HUES6 (cell line): ENCODE measurements at regions not wholly inside any gene's neighbourhood (a gene's known extent, or its start where the extent isn't known, plus 50 kb on each side); places are given as distances from the start of the nearest gene placed in this dataset.
"Not testable (repeated sequence)": the region's sequence is repeated elsewhere in the genome, so short reads cannot be mapped to it uniquely, and the experiment has no call there.

Experiments
- H3K27ac ChIP-seq: 2 replicates; pipeline ENCODE4 v1.7.0; 2013; ENCODE audit warnings: low read depth, mild to moderate bottlenecking, low read length, inconsistent platforms
- H3K27me3 ChIP-seq: 2 replicates; pipeline ENCODE4 v1.6.1; 2013; ENCODE audit warnings: low read length; ENCODE audit not compliant: control insufficient read depth, insufficient read depth
- H3K36me3 ChIP-seq: 2 replicates; pipeline ENCODE4 v1.6.1; 2013; ENCODE audit warnings: low read length; ENCODE audit not compliant: control insufficient read depth, insufficient read depth
- H3K4me1 ChIP-seq: 2 replicates; pipeline ENCODE4 v1.6.1; 2013; ENCODE audit warnings: low read length; ENCODE audit not compliant: control insufficient read depth, insufficient read depth
- H3K4me3 ChIP-seq: 2 replicates; pipeline ENCODE4 v1.5.1; 2013; ENCODE audit warnings: low read depth, low read length
- H3K9ac ChIP-seq: one replicate; pipeline ENCODE4 v1.6.1; 2013; ENCODE audit warnings: mild to moderate bottlenecking, low read length
- H3K9me3 ChIP-seq: 2 replicates; pipeline ENCODE4 v1.6.1; 2013; ENCODE audit warnings: low read depth, low read length; ENCODE audit not compliant: control insufficient read depth, insufficient read depth

- Histone ChIP-seq H3K27me3 (no peaks in the 10 kb centered on the region), H3K27ac (no peak overlapping the region), H3K9me3 (peaks cover 4% of the 10 kb centered on the region; the same call in 1 of the 2 replicates), H3K36me3 (no peaks in the 10 kb centered on the region), H3K4me1 (peaks cover 4% of the 10 kb centered on the region; the same call in 1 of the 2 replicates), H3K9ac (no peak overlapping the region), H3K4me3 (no peak overlapping the region)
Observed at GRCh38 chr2:236375973-236376476, 111.8 kb upstream of the ASB18 start.

GRCh38 chr2:236376566-236377244 is 112.5 kb upstream of the ASB18 start:
- no peak overlapping the region for H3K9ac ChIP-seq
- H3K27ac ChIP-seq, result no peak overlapping the region
- H3K27me3 ChIP-seq, result no peaks in the 10 kb centered on the region
- H3K4me1 ChIP-seq, result peaks cover 4% of the 10 kb centered on the region; the same call in 1 of the 2 replicates
- H3K4me3 ChIP-seq, result no peak overlapping the region
- no peaks in the 10 kb centered on the region for H3K36me3 ChIP-seq
- H3K9me3 ChIP-seq, result peaks cover 4% of the 10 kb centered on the region; the same call in 1 of the 2 replicates

GRCh38 chr2:236380051-236380612 is 115.9 kb upstream of the ASB18 start:
- no peak overlapping the region for H3K9ac ChIP-seq

GRCh38 chr2:236381253-236381652 is 117.0 kb upstream of the ASB18 start:
- H3K36me3 ChIP-seq, H3K9me3 ChIP-seq: not testable (repeated sequence)

More at GRCh38 chr2:236380051-236380612, 115.9 kb upstream of the ASB18 start:
- Histone ChIP-seq H3K36me3 (no peaks in the 10 kb centered on the region), H3K9me3 (peaks cover 4% of the 10 kb centered on the region; the same call in 1 of the 2 replicates), H3K4me1 (peaks cover 4% of the 10 kb centered on the region; the same call in 1 of the 2 replicates), H3K4me3 (no peak overlapping the region), H3K27me3 (no peaks in the 10 kb centered on the region), H3K27ac (no peak overlapping the region)

GRCh38 chr2:236389284-236390216 is 125.3 kb upstream of the ASB18 start:
- not testable (repeated sequence) for H3K27me3 ChIP-seq, H3K9me3 ChIP-seq, H3K36me3 ChIP-seq, H3K27ac ChIP-seq, H3K4me1 ChIP-seq
- H3K4me3 ChIP-seq, result peak overlapping the region; percentile 49
- peak overlapping the region; percentile 59 for H3K9ac ChIP-seq

More at GRCh38 chr2:236381253-236381652, 117.0 kb upstream of the ASB18 start:
- not testable (repeated sequence) for H3K9ac ChIP-seq, H3K4me3 ChIP-seq, H3K27me3 ChIP-seq, H3K4me1 ChIP-seq, H3K27ac ChIP-seq

GRCh38 chr2:236393101-236393500 is 128.9 kb upstream of the ASB18 start:
- no peaks in the 10 kb centered on the region for H3K27me3 ChIP-seq
- H3K4me1 ChIP-seq, result peaks cover 3% of the 10 kb centered on the region; the same call in 1 of the 2 replicates
- H3K9ac ChIP-seq, result no peak overlapping the region
- H3K9me3 ChIP-seq, result no peaks in the 10 kb centered on the region
- no peaks in the 10 kb centered on the region for H3K36me3 ChIP-seq
- H3K4me3 ChIP-seq, result no peak overlapping the region
- H3K27ac ChIP-seq, result no peak overlapping the region

- H3K9ac ChIP-seq, result no peak overlapping the region
- no peaks in the 10 kb centered on the region for H3K9me3 ChIP-seq
- H3K27me3 ChIP-seq, result no peaks in the 10 kb centered on the region
- no peak overlapping the region for H3K4me3 ChIP-seq
- H3K4me1 ChIP-seq, result peaks cover 3% of the 10 kb centered on the region; the same call in 1 of the 2 replicates
- H3K36me3 ChIP-seq, result no peaks in the 10 kb centered on the region
- H3K27ac ChIP-seq, result no peak overlapping the region
Observed at GRCh38 chr2:236393581-236393980, 129.4 kb upstream of the ASB18 start.

- no peak overlapping the region for H3K27ac ChIP-seq
- no peaks in the 10 kb centered on the region for H3K36me3 ChIP-seq
- H3K4me3 ChIP-seq, result no peak overlapping the region
- H3K9me3 ChIP-seq, result no peaks in the 10 kb centered on the region
- no peaks in the 10 kb centered on the region for H3K27me3 ChIP-seq
- peaks cover 3% of the 10 kb centered on the region; the same call in 1 of the 2 replicates for H3K4me1 ChIP-seq
- H3K9ac ChIP-seq, result no peak overlapping the region
Observed at GRCh38 chr2:236394571-236394970, 130.4 kb upstream of the ASB18 start.

- H3K9me3 ChIP-seq, result no peaks in the 10 kb centered on the region
- H3K9ac ChIP-seq, result no peak overlapping the region
- peaks cover 3% of the 10 kb centered on the region; the same call in 1 of the 2 replicates for H3K4me1 ChIP-seq
- H3K27ac ChIP-seq, result no peak overlapping the region
- H3K4me3 ChIP-seq, result no peak overlapping the region
- no peaks in the 10 kb centered on the region for H3K27me3 ChIP-seq
- H3K36me3 ChIP-seq, result no peaks in the 10 kb centered on the region
Observed at GRCh38 chr2:236395067-236395466, 130.9 kb upstream of the ASB18 start.

- Histone ChIP-seq H3K9ac (no peak overlapping the region), H3K36me3 (no peaks in the 10 kb centered on the region), H3K4me3 (no peak overlapping the region), H3K27ac (no peak overlapping the region), H3K27me3 (no peaks in the 10 kb centered on the region), H3K9me3 (no peaks in the 10 kb centered on the region), H3K4me1 (peaks cover 3% of the 10 kb centered on the region; the same call in 1 of the 2 replicates)
Observed at GRCh38 chr2:236396818-236397350, 132.7 kb upstream of the ASB18 start.
